KOPT-K1 (cell line): ENCODE measurements at regions not wholly inside any gene's neighbourhood (a gene's known extent, or its start where the extent isn't known, plus 50 kb on each side); places are given as distances from the start of the nearest gene placed in this dataset.
"Not testable (repeated sequence)": the region's sequence is repeated elsewhere in the genome, so short reads cannot be mapped to it uniquely, and the experiment has no call there.

Experiments
- H3K27ac ChIP-seq: fragments of 200-600 bp; sonication (generic); 2 replicates; pipeline ENCODE4 v1.5.1; 2016; ENCODE audit warnings: antibody characterized with exemption, mild to moderate bottlenecking, low read depth, low read length; ENCODE audit not compliant: poor library complexity, severe bottlenecking
- H3K36me3 ChIP-seq: fragments of 200-600 bp; sonication (generic); 2 replicates; pipeline ENCODE4 v1.5.1; 2017; ENCODE audit warnings: antibody characterized with exemption, mild to moderate bottlenecking, low read length, moderate library complexity; ENCODE audit not compliant: insufficient read depth
- H3K9me3 ChIP-seq: fragments of 200-600 bp; sonication (generic); 2 replicates; pipeline ENCODE4 v1.5.1; 2017; ENCODE audit warnings: antibody characterized with exemption, low read length, mild to moderate bottlenecking; ENCODE audit not compliant: insufficient read depth, poor library complexity, severe bottlenecking

GRCh38 chr1:146763234-146763633 is 174.9 kb upstream of the NBPF12 start:
- H3K27ac ChIP-seq, H3K9me3 ChIP-seq: not testable (repeated sequence)

GRCh38 chr1:146756858-146757257 is 181.3 kb upstream of the NBPF12 start:
- not testable (repeated sequence) for H3K27ac ChIP-seq, H3K9me3 ChIP-seq, H3K36me3 ChIP-seq

More at GRCh38 chr1:146763234-146763633, 174.9 kb upstream of the NBPF12 start:
- not testable (repeated sequence) for H3K36me3 ChIP-seq

GRCh38 chr1:146748686-146749085 is 189.4 kb upstream of the NBPF12 start:
- H3K27ac ChIP-seq, H3K9me3 ChIP-seq, H3K36me3 ChIP-seq: not testable (repeated sequence)

GRCh38 chr1:146731981-146732680 is 206.0 kb upstream of the NBPF12 start:
- H3K27ac ChIP-seq, H3K36me3 ChIP-seq, H3K9me3 ChIP-seq: not testable (repeated sequence)

GRCh38 chr1:146729642-146730344 is 208.3 kb upstream of the NBPF12 start:
- not testable (repeated sequence) for H3K27ac ChIP-seq, H3K36me3 ChIP-seq, H3K9me3 ChIP-seq

- H3K36me3 ChIP-seq, H3K27ac ChIP-seq, H3K9me3 ChIP-seq: not testable (repeated sequence)
Measured at GRCh38 chr1:146715054-146715453, 223.1 kb upstream of the NBPF12 start.

- H3K9me3 ChIP-seq, H3K36me3 ChIP-seq, H3K27ac ChIP-seq: not testable (repeated sequence)
Measured at GRCh38 chr1:146710838-146711521, 227.1 kb upstream of the NBPF12 start.

- not testable (repeated sequence) for H3K9me3 ChIP-seq, H3K36me3 ChIP-seq, H3K27ac ChIP-seq
Measured at GRCh38 chr1:146709302-146709701, 228.8 kb upstream of the NBPF12 start.

- not testable (repeated sequence) for H3K27ac ChIP-seq, H3K9me3 ChIP-seq, H3K36me3 ChIP-seq
Measured at GRCh38 chr1:146704162-146704724, 233.9 kb upstream of the NBPF12 start.

GRCh38 chr1:146701320-146701719 is 236.8 kb upstream of the NBPF12 start:
- H3K27ac ChIP-seq, H3K9me3 ChIP-seq, H3K36me3 ChIP-seq: not testable (repeated sequence)

GRCh38 chr1:146695388-146695787 is 242.7 kb upstream of the NBPF12 start:
- not testable (repeated sequence) for H3K27ac ChIP-seq, H3K9me3 ChIP-seq, H3K36me3 ChIP-seq

- H3K9me3 ChIP-seq, H3K27ac ChIP-seq, H3K36me3 ChIP-seq: not testable (repeated sequence)
Measured at GRCh38 chr1:146691798-146692197, 246.3 kb upstream of the NBPF12 start.

GRCh38 chr1:146688893-146689292 is 249.2 kb upstream of the NBPF12 start:
- H3K9me3 ChIP-seq, H3K27ac ChIP-seq, H3K36me3 ChIP-seq: not testable (repeated sequence)

GRCh38 chr1:146686777-146687366 is 251.3 kb upstream of the NBPF12 start:
- H3K27ac ChIP-seq, H3K9me3 ChIP-seq, H3K36me3 ChIP-seq: not testable (repeated sequence)

- H3K36me3 ChIP-seq, H3K9me3 ChIP-seq, H3K27ac ChIP-seq: not testable (repeated sequence)
Measured at GRCh38 chr1:146683126-146683429, 255.0 kb upstream of the NBPF12 start.
